ENCODE measurements at regions not wholly inside any gene's neighbourhood (a gene's known extent, or its start where the extent isn't known, plus 50 kb on each side); places are given as distances from the start of the nearest gene placed in this dataset.

DNA sequence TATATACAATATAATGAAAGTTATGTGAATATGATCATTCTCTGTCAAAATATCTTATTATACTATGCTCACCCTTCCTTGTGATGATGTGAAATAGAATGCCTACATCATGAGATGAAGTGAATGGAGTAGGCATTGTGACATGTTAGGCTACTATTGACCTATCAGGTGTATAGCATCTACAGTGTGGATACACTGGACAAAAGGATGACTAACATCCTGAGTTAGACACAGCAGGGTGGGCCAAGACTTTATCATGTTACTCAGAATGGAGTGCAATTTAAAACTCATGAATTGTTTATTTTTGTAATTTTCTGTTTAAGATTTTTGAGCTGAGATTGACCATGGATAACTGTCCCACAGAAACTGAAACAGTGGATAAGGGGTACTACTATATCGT lies 53.4 kb upstream of the NAV3 start:
- DNase-seq (ENCODE audit: low spot score) = no peak

DNA sequence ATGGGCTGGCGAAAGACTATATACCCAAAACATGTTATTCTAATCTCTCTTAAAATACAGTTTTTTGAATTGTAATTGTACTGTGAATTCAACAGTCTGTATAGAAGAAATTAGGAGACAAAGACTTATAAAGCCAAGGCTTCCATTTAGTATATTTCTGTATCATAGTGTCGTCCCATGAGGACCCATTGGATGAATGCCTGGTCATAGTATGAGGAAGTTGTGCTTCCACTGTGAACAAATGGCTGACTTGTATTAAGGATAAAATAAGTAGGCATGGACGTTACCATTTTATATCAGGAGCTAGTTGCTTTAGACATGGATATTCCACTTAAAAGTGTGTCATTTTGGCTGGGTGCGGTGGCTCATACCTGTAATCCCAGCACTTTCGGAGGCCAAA lies 55.9 kb upstream of the NAV3 start:
- DNase-seq (ENCODE audit: low spot score) = no peak

DNA sequence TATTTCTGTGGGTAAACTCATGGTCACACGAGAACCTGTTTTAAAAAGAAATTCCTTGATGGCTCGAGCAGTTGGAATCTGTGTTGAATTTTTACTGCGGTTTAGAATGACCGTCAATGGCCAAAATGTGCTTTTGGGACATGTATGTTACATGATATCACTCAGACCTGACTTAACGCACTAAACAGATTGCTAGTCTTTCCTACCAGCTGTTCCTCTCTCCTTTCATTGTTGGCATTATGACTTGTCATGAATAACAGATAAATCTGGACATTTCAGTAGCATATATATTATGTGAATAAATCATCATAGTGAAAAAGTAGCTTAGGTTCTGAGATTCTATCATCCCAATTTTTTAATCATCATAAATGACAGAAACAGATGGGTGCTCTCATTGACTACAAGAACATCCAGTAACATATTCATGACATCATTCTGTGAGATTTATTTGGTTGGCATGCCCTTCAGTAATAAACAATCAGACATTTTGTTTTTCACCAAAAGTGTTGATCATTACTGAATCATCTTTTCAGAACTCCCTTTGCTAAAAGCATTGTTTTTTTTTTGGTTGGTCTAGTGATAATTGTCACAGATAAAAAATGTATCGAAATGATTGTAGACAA lies 57.9 kb upstream of the NAV3 start:
- DNase-seq (ENCODE audit: low spot score) = no peak

DNA sequence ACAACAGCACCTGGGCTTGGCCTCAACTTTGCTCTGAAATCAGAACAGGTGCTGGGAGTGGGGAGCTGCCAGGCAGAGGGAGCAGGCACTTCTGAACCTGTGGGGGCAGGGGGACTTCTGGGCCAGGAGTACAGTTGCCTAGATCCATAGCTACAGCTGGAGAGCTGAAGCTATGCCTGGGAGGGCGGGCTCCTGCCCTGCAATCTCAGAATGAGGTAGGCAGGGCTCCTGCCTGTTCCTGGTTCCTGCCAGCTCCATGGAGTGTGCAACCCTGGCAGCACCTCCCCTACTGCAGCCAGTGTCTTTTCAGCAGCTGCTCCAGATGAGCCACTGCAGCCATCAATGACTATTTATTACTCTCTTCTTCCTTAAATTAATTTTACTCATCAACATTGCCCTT lies 62.1 kb upstream of the NAV3 start:
- DNase-seq (ENCODE audit: low spot score) = no peak

DNA sequence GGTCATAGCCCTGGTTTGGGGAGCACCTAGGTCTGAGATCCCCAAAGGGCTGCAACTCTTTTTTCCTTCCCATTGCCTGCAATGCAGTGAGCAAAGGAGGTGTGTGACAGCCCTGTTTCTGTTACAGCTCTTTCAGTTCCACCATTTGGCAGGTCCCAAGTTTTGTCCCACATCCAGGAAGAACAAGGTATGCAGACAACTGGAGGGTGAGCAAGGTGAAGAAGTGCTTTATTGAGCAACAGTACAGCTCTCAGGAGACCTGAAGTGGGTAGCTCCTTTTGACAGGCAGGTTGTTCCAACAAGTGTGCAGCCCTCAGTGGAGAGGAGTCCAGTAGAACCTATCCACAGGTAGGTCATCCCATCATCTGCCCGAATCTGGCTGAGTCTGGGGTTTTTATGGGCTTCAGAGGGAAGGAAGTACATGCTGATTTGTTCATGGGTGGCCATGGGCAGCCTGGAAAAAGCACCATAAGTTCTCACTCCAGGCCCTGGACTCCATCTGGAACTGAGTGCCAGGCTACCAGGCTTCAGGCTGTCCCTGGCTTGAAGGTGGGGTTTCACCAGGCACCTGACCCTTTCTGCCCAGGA lies 62.8 kb upstream of the NAV3 start:
- DNase-seq (ENCODE audit: low spot score) = no peak

DNA sequence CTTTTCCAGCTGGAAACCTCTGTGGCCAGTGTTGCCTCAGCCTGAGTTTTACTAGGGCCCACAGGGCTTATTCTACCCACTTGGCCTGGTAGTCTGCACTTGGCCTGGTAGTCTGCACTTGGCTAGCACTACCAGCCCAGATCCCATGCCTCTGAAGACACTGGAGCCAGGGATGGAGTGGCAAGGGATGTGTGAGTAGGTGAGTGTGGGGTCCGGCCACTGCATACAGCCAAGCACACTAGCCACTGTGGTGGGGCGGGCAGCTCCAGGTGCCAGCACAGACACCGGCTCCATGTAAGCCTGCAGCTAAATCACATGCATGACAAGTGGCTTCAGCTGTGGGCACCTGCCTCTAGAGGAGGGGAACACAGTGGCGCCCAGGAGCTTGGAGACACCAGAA lies 63.4 kb upstream of the NAV3 start:
- DNase-seq (ENCODE audit: low spot score) = no peak

DNA sequence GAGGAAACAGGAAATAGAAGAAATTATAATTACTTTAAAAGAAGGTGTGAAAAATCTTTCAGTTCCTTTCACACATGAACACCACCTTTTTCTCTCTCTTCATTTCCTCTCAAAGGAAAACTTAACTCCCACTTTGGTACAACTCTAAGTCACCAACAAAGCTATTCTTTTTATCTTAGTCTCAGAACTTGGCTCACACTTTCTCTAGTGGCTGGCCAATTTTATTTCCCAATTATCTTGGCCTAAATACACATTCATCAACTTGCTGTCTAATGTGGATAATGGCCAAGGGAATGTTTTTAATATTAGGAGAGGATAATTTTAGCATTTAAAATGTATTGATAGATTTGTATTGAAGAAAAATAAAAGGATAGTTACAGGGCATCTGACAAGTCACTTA lies 64.5 kb upstream of the NAV3 start:
- no peak for DNase-seq (ENCODE audit: low spot score)

DNA sequence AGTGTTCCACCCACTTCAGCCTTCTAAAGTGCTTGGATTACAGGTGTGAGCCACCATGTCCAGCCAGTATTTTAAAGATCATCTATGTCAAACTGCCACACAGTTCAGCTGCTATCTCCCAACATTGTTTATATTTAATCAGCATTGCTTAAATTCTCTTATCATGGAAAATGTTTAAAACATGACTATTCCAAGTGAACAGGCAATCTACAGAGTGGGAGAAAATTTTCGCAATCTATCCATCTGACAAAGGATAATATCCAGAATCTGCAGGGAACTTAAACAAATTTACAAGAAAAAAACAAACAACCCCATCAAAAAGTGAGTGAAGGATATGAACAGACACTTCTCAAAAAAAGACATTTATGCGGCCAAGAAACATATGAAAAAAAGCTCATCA lies 69.4 kb upstream of the NAV3 start:
- DNase-seq (ENCODE audit: low spot score) = no peak

DNA sequence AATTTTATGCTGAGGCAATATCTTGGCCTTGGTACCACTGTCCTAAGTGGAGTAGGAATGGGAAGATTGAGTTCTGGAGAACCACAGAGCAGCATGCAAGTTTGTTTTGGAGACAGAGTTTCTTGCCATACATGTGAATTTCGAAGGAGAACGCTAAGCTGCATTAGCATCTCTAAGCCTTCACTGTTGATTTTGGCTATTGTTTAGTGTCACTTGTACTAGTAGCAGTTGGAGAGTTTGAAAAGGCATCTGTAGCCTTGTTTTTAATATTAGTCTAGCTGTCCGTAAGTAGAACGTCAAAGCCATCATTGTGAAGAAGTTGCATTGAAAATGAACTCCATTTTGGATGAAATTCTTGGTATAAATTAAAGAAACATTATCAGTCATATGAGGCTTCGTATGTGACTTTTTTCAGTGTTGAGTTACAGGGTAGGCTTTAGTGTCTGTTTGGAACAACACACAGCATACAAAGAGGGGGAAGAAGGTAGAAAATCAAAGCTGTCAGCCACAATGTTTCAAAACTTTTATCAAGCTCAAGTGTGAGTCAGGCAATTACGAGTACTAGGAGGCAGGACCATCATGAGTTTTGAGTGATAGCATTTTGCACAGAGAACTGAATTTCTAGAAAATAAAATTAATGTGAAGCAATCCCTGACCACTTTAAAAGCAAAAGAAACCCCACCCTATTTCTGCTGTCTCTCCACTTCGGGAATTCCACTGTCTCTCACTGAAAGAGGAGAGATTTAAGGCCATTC lies 70.2 kb upstream of the NAV3 start:
- DNase-seq (ENCODE audit: low spot score) = no peak

DNA sequence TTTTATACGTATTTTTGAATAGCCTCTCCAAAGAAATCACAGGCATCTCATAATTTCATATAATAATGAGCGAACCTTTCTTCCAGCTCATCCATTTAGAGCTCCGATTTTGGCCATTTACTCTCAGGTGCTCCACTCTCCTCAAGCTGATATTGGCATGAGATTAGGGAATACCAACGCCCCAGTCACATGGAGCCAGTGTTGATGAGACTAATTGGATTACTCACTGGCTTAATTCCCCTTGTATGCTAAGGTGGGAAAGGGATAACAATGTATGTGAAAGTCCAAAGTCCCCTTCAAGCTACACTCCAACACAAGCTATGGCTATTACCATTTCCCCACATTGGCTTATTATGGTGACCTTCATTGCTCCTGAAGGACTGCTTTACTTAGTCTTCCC lies 76.6 kb upstream of the NAV3 start:
- DNase-seq (ENCODE audit: low spot score) = peak; percentile 20

DNA sequence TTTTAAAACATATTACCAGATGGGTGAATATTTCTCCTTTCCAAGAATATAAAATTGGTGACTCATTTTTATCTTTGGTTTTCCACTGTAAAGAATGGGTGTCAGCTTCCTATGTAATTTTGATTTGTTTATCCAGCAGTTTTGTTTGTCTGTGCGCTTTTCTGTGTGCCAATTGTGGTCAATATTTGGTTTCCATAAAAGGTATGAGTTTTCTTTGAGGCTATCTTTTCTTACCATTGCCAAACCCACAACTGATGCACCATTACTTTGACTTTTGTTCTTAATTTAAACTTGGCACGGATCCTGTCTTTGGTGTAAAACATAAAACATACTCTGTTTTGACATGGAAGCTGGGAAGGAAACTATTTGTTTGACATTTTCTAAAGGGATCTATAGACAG lies 78.8 kb upstream of the NAV3 start:
- DNase-seq (ENCODE audit: low spot score) = no peak

DNA sequence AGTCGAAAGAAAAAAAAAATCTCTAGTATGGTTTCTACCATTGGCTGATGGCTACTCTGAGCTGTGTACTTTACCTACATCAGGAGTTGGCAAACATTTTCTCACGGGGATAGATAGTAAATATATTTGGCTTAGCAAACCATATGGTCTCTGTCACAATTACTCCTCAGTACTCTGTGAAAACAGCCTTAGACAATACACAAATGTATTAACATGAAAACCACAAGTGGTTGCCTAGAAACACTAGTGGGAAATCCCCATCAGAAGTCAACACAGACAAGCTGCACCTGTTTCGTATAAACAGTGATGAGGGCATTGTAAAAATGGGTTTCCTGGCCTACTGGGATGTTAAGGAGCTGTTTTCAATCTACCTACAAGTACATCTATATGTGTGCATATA lies 84.6 kb upstream of the NAV3 start:
- DNase-seq (ENCODE audit: low spot score) = no peak

DNA sequence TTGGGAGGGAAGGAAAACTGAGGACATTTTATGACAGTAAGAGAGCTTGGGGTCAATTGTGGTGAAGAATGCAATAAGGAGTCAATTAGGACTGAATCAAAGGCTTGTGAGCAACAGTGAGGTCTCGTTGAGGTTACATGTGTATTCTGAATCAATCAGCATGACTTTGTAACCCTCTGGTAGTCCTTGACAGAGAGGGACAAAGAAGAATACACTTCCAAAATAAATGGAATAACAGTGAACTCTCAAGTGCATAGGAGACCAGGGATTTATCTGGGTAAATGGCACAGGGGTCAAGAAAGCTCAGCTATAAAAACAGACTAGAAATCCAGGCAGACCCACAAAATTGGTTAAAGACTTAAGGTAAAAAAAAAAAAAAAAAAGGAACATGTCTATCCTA lies 85.1 kb upstream of the NAV3 start:
- no peak for DNase-seq (ENCODE audit: low spot score)

DNA sequence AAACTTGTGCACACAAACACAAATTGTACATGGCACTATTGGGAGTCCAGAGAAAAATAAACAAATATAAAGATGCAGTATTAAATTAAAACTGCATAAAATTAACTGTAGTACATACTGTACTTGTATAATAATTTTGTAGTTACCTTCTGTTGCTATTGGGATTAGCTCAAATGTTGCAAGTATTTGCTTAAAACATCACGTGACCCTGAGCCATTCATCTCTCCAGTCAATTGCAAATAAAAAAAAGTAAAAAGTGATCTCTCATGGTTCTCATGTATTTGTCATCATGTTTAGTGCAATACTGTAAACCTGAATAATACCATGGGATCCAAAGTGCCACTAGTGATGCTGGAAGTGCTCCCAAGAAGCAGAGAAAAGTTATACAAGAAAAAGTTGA lies 88.1 kb upstream of the NAV3 start:
- no peak for DNase-seq (ENCODE audit: low spot score)

DNA sequence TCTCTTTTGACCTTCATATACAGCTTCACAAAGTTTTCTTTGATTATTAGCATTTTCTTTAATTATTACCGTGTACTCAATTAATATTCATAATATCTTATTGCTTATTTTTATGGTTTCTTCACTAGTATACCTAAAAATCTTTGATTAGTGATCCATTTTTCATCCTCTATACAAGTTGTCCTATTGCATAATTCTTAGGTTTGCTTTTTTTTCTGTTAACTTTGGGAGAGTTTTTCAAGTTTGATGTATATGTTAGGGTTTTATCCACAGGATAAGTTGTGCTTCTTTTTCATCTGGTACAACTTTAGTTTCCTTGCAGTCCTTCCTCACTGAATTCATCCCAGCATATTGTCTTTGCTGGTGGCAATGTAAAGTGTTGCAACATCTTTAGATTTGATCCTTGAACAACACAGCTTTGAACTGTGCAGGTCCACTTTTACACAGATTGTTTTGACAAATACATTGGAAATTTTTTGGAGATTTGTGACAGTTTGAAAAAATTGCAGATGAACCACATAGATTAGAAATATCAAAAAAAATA lies 88.6 kb upstream of the NAV3 start:
- no peak for DNase-seq (ENCODE audit: low spot score)

DNA sequence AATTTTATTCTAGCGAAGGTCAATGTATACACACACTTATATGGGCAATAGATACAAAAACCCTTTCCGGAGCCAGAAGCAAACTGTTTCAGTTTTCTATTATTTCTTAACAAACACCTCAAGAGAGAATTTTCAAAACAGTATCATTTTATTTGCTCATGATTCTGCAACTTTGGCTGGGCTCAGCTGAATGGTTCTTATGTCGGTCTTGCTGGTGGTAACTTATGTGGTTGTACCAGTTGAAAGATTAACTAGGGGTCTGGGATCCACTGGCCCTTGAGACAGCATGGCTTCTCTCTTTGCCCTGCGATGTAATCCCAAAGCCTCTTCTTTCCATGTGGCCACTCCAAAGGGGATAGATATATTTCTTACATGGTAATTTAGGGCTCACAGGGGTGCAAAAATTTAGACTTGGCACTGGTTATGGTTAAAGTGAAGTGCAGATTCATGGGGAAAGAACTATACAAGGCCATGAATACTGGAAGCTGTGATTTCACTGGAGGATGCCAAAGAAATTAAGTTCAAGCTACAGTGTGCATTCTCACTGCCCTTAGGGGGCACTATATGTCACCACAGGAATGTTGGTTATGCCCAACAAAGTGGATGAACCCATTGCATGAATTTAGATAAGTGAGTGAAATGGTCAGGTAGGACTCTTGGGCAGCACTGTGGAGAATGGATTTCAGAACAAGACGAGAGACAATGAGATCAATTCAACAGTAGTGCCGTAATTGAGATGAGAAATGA lies 94.3 kb upstream of the NAV3 start:
- no peak for DNase-seq (ENCODE audit: low spot score)

DNA sequence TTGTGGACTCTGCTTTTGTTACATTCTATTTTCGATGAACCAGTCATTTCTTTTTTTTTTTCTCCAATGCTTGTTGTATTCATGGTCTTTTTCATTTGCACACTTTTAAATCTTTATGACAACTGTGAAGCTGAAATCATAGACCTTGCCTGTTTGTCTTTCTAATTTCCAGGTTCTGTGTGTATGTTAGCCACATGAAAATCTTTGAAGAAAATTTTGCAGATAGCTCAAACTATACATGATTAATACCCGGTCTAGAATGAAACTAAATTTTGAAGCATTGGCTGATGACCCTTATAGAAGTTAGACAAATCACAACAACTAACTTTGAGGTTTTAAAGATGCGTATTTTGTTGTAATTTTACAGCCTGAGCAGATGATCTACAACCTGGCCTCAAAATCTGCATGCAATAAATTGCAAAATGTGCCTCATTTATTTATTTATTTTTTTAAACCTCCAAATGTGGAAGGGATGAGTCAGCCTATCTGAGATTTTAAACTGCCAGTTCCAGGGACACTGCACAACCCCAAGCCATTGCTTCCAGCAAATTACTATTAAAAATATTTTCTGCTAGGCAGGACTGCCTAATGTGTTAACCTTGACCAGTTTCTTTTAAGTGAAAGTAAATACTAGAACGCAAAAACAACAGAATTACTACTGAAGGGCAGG lies 96.3 kb upstream of the NAV3 start:
- DNase-seq (ENCODE audit: low spot score) = no peak

DNA sequence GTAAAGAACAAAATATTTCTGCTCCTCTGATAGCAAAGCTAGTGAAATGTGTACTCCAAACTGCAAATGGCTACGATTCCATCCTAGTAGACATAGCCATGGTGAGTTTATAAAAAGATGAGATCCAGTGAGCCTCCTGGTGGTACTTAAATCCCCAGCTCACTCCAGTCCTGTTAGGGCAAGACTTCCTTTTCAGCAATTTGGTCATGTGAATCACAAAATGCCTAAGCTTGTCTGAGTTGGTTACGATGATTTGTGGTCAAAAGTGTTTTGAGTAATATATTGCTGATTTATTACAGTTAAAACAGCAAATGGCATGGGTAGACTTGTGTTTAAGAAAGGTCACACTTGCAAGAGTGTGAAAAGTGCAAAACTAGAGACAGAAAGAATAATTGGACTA lies 102.7 kb upstream of the NAV3 start:
- DNase-seq (ENCODE audit: low spot score) = no peak

DNA sequence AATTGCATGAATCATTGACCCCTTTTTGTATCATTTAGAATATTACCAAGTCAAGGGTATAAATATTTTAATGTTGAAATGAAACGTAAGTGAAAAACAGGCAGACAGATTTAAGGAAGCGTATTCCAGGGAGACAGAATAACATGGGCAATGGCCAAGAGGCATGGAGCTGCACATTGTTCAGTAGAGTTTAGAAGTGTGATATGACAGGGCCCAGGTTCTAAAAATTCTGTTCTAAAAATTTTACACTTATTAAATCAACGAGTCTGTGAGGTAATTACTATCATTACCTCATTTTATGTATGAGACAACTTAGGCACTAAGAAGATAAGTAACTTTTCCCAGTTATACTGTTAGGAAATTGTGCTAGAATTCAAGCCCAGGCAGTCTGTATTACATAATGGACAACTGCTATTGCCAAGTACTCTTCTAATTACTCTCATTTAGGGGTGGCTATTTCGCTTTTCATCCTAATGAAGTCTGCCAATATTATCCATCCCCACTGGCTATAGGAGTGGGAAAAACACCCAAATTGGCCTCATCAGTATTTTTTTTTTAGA lies 103.2 kb upstream of the NAV3 start:
- no peak for DNase-seq (ENCODE audit: low spot score)

DNA sequence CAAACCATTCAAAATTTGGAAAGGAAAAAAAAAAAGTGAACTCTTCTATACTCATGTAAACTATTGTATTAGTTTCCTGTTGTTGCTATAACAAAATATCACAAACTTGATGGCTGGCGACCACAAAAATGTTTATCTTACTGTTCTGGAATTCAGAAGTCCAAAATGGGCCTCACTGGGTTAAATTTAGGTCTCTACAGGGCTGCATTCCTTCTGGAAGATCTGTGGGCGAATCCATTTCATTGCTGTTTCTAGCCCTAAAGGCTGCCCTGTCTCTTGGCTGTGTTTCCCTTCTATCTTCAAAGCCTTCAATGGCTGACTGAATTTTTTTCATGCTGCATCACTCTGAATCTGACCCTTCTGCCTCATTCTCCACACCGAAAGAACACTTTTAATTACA lies 105.1 kb upstream of the NAV3 start:
- no peak for DNase-seq (ENCODE audit: low spot score)

DNA sequence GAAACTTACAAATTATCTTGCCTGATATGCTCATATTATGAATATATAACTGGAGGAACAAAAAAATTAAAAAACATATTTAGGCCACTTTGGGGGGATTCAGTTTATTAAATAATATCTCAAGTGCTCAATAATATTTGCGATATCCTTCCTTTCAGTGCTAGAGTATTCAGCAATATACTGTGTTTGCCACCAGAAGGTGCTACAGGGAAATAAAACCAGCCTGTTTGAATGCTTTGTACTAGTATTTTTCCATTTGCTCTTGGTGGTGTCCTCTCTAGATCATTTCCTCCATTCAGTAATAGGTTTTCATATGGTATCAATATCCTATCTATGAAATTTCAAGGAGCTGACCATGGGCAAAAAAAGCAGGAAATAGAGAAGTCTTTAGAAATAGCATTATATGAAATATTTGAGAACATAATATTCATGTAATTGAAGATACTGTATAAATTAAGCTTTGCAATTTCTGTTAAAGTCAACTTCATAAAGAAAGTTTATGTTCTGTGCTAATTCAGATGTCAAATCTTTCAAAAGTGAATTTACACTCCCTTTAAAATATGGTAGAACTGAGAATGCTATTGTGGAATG lies 106.2 kb upstream of the NAV3 start:
- DNase-seq (ENCODE audit: low spot score) = peak; percentile 30

DNA sequence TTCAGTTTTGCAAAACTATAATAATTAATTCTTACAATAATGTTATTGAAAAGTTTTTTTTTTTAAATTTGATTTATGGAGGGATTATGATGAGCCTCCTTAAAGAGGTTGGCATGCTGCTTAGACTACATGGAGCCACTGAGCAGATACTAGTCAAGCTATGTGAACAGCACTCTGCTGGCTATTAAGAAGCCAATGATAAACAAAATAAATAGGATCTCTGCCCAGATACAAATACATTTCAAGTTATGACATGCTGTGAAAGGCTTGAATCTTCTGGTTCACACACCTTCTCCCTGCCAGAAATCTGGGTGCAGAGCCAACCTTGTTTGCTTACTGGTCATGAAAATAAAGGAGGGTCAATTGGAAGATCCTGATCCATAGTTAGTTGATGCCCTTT lies 107.4 kb upstream of the NAV3 start:
- DNase-seq (ENCODE audit: low spot score) = no peak
